ENCODE measurements at regions not wholly inside any gene's neighbourhood (a gene's known extent, or its start where the extent isn't known, plus 50 kb on each side); places are given as distances from the start of the nearest gene placed in this dataset.

GRCh38 chr13:75052616-75053015, 429.4 kb downstream of the TBC1D4 start:
- Histone ChIP-seq H3K9me3 (ENCODE audit: control insufficient read depth in 2 of 3, insufficient read depth in 1 of 3, low read length in 3 of 3) (no peaks in the 10 kb centered on the region), H3K27me3 (ENCODE audit: control insufficient read depth, insufficient read depth, low read length) (no peaks in the 10 kb centered on the region), H3K9ac (ENCODE audit: low read length in 3 of 3) (no peak overlapping the region), H3K27ac (ENCODE audit: low read depth in 2 of 2, low read length in 2 of 2) (no peak overlapping the region), H3K4me1 (ENCODE audit: control insufficient read depth in 2 of 3, insufficient read depth in 2 of 3, low read depth in 1 of 3, low read length in 3 of 3) (peaks cover 2 to 25% (median 4%) of the 10 kb centered on the region in 3 donors), H3K4me3 (ENCODE audit: low read length in 3 of 3) (no peak overlapping the region), H3K36me3 (ENCODE audit: control insufficient read depth in 2 of 3, insufficient read depth in 3 of 3, low read length in 3 of 3) (no peaks in the 10 kb centered on the region)
- intact Hi-C loops (cut with DNase I) = no loop called here
- DNase-seq = peak in 2 of 5 donors; percentile 53 to 58
- no peak for TF ChIP-seq CTCF (IDR thresholded peaks at IDR 0.05; ENCODE audit: borderline replicate concordance, extremely low read depth, insufficient read depth)
- FAIRE-seq = peak; percentile 70

GRCh38 chr13:75050419-75051046, 431.4 kb downstream of the TBC1D4 start:
- H3K27me3 ChIP-seq (ENCODE audit: control insufficient read depth, insufficient read depth, low read length) = no peaks in the 10 kb centered on the region
- H3K36me3 ChIP-seq (ENCODE audit: control insufficient read depth in 2 of 3, insufficient read depth in 3 of 3, low read length in 3 of 3) = no peaks in the 10 kb centered on the region
- FAIRE-seq (no peak), DNase-seq (peak in 2 of 5 donors; percentile 25 to 37)
- H3K9me3 ChIP-seq (ENCODE audit: control insufficient read depth in 2 of 3, insufficient read depth in 1 of 3, low read length in 3 of 3) = no peaks in the 10 kb centered on the region
- TF ChIP-seq CTCF (IDR thresholded peaks at IDR 0.05; ENCODE audit: borderline replicate concordance, extremely low read depth, insufficient read depth) = no peak
- peaks cover 2 to 25% (median 4%) of the 10 kb centered on the region in 3 donors for H3K4me1 ChIP-seq (ENCODE audit: control insufficient read depth in 2 of 3, insufficient read depth in 2 of 3, low read depth in 1 of 3, low read length in 3 of 3)
- peak overlapping the region in 1 of 3 donors; percentile 33 for H3K4me3 ChIP-seq (ENCODE audit: low read length in 3 of 3)
- peak overlapping the region in 1 of 2 donors; percentile 45 for H3K27ac ChIP-seq (ENCODE audit: low read depth in 2 of 2, low read length in 2 of 2)
- intact Hi-C loops (cut with DNase I) = no loop called here
- no peak overlapping the region for H3K9ac ChIP-seq (ENCODE audit: low read length in 3 of 3)

GRCh38 chr13:75049735-75050335, 432.1 kb downstream of the TBC1D4 start:
- no peaks in the 10 kb centered on the region for H3K27me3 ChIP-seq (ENCODE audit: control insufficient read depth, insufficient read depth, low read length)
- no peaks in the 10 kb centered on the region for H3K36me3 ChIP-seq (ENCODE audit: control insufficient read depth in 2 of 3, insufficient read depth in 3 of 3, low read length in 3 of 3)
- no peak overlapping the region for H3K9ac ChIP-seq (ENCODE audit: low read length in 3 of 3)
- FAIRE-seq = no peak
- H3K4me1 ChIP-seq (ENCODE audit: control insufficient read depth in 2 of 3, insufficient read depth in 2 of 3, low read depth in 1 of 3, low read length in 3 of 3) = peaks cover 2 to 25% (median 4%) of the 10 kb centered on the region in 3 donors
- H3K4me3 ChIP-seq (ENCODE audit: low read length in 3 of 3) = no peak overlapping the region
- no peak for TF ChIP-seq CTCF (IDR thresholded peaks at IDR 0.05; ENCODE audit: borderline replicate concordance, extremely low read depth, insufficient read depth)
- no peaks in the 10 kb centered on the region for H3K9me3 ChIP-seq (ENCODE audit: control insufficient read depth in 2 of 3, insufficient read depth in 1 of 3, low read length in 3 of 3)
- DNase-seq = no peak
- intact Hi-C loops (cut with DNase I) = no loop called here
- no peak overlapping the region for H3K27ac ChIP-seq (ENCODE audit: low read depth in 2 of 2, low read length in 2 of 2)
